ENCODE measurements at regions not wholly inside any gene's neighbourhood (a gene's known extent, or its start where the extent isn't known, plus 50 kb on each side); places are given as distances from the start of the nearest gene placed in this dataset.
A peak's percentile ranks its signal among the peaks of the same experiment; 100 is the strongest.

DNA sequence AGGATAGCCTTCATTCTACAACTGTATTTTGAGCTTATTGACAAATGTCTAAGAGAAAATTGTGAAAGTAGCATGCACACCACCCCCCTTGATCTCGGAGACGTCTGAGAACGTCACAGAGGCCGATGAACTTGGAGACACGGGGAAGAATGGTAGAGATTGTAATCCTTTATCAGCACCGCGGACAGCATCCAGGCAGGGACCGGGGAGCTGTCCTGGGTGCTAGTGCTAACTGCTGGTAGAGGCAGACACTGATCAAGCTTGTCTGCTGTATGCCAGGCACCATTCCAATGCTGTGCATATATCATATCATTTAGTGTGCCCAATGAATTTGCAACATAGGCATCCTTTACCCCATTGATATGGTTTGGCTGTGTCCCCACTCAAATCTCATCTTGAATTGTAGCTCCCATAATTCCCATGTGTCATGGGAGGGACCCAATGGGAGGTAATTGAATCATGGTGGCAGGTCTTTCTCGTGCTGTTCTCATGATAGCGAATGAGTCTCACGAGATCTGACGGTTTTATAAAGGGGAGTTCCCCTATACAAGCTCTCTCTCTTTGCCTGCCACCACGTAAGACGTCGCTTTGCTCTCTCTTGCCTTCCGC lies 98.8 kb downstream of the LHX2 start:
- Histone ChIP-seq H2BK15ac (replicated peaks; ENCODE audit: low read depth) (no peak overlapping the region), H3K79me2 (ENCODE audit: control insufficient read depth, insufficient read depth, low read length) (no peaks in the 10 kb centered on the region), H3K4me3 (ENCODE audit: low read length) (no peak overlapping the region), H3K56ac (ENCODE audit: low read length) (no peak overlapping the region), H3K79me1 (ENCODE audit: low read length) (no peaks in the 10 kb centered on the region), H2BK5ac (ENCODE audit: low read length) (no peak overlapping the region), H3K23ac (ENCODE audit: low read length) (no peak overlapping the region), H2AK5ac (ENCODE audit: low read length) (no peak overlapping the region), H3K27me3 (ENCODE audit: insufficient read depth, low read length, poor library complexity) (no peaks in the 10 kb centered on the region), H3K18ac (ENCODE audit: low read length) (no peak overlapping the region), H3K36me3 (ENCODE audit: control insufficient read depth, insufficient read depth, low read length) (no peaks in the 10 kb centered on the region), H3K27ac (ENCODE audit: low read depth, low read length) (no peak overlapping the region), H3K4me1 (ENCODE audit: control insufficient read depth, low read depth, low read length) (no peaks in the 10 kb centered on the region), H4K8ac (ENCODE audit: low read depth, low read length) (no peak overlapping the region), H4K5ac (ENCODE audit: low read length) (no peak overlapping the region), H2BK120ac (ENCODE audit: low read depth, low read length) (no peak overlapping the region), H3K4me2 (ENCODE audit: low read length) (no peak overlapping the region), H3K9ac (ENCODE audit: low read length) (no peak overlapping the region), H3K4ac (ENCODE audit: low read depth, low read length) (no peak overlapping the region)
- peak; percentile 77 for DNase-seq
- no CpG with 5 or more reads among the region's 16 CpGs for WGBS (ENCODE audit: extremely low coverage, insufficient coverage, low lambda C conversion rate)

DNA sequence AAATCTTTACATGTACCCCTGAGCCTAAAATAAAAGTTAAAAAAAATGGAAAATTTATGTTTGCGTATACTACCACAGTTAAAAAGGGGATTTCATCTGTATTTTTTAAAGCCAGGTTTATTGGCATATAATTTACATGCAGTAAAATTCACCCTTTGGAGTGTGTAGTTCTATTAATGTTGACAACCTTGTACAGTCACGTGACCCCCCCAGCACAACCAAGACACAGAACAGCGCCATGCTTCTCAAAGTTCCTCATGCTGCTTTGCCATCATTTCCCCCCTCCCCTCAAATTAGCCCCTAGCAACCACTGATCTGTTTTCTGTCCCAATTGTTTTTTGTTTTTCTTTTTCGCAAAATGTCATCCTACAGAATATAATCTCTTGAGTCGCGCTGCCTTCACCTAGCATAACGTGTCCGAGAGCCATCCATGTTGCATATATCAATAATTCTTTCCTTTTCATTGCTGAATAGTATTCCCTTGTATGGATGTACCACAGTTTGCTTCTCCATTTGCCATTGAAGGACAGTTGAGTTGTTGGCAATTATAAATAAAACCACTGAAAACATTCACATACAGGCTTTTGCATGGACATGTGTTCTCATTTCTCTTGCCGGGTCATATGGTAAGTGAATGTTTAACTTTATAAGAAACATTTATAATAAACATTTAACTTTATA lies 105.3 kb downstream of the LHX2 start:
- no peak overlapping the region for H3K4me2 ChIP-seq (ENCODE audit: low read length)
- H3K79me2 ChIP-seq (ENCODE audit: control insufficient read depth, insufficient read depth, low read length), result no peaks in the 10 kb centered on the region
- H3K4ac ChIP-seq (ENCODE audit: low read depth, low read length), result no peak overlapping the region
- no peak overlapping the region for H3K18ac ChIP-seq (ENCODE audit: low read length)
- H3K36me3 ChIP-seq (ENCODE audit: control insufficient read depth, insufficient read depth, low read length), result no peaks in the 10 kb centered on the region
- H3K9ac ChIP-seq (ENCODE audit: low read length), result no peak overlapping the region
- no peak overlapping the region for H3K4me3 ChIP-seq (ENCODE audit: low read length)
- H3K27ac ChIP-seq (ENCODE audit: low read depth, low read length), result no peak overlapping the region
- H2BK5ac ChIP-seq (ENCODE audit: low read length), result no peak overlapping the region
- no peak overlapping the region for H3K23ac ChIP-seq (ENCODE audit: low read length)
- H2AK5ac ChIP-seq (ENCODE audit: low read length), result no peak overlapping the region
- H4K5ac ChIP-seq (ENCODE audit: low read length), result no peak overlapping the region
- no peak overlapping the region for H2BK15ac ChIP-seq (replicated peaks; ENCODE audit: low read depth)
- H3K79me1 ChIP-seq (ENCODE audit: low read length), result no peaks in the 10 kb centered on the region
- no peak overlapping the region for H3K56ac ChIP-seq (ENCODE audit: low read length)
- H2BK120ac ChIP-seq (ENCODE audit: low read depth, low read length), result no peak overlapping the region
- DNase-seq, result no peak
- H3K27me3 ChIP-seq (ENCODE audit: insufficient read depth, low read length, poor library complexity), result no peaks in the 10 kb centered on the region
- WGBS (ENCODE audit: extremely low coverage, insufficient coverage, low lambda C conversion rate), result no CpG with 5 or more reads among the region's 9 CpGs
- no peaks in the 10 kb centered on the region for H3K4me1 ChIP-seq (ENCODE audit: control insufficient read depth, low read depth, low read length)
- H4K8ac ChIP-seq (ENCODE audit: low read depth, low read length), result no peak overlapping the region

DNA sequence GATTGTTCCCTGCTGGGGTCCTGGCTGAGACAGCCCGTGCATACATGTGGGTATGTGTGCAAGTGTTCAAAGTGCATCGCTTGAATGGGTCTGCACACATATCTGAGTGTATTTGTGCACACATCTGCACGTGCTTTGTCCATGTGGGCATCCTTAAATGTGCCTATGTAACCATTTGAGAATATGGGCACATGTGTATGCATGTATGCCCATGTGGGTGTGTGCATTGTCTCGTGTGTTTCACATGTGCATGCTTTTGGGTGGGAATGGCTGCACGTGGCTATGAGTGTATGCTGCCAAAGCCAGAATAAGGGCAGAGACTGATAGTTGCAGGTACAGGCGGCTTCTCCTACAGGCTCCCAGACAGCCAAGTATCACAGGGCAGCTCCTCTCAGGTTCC lies 107.3 kb downstream of the LHX2 start:
- DNase-seq, result no peak
- H3K4me3 ChIP-seq (ENCODE audit: low read length), result no peak overlapping the region
- H4K5ac ChIP-seq (ENCODE audit: low read length), result no peak overlapping the region
- H3K9ac ChIP-seq (ENCODE audit: low read length), result no peak overlapping the region
- H2BK120ac ChIP-seq (ENCODE audit: low read depth, low read length), result no peak overlapping the region
- no peak overlapping the region for H2BK15ac ChIP-seq (replicated peaks; ENCODE audit: low read depth)
- H3K4me1 ChIP-seq (ENCODE audit: control insufficient read depth, low read depth, low read length), result no peaks in the 10 kb centered on the region
- H3K4ac ChIP-seq (ENCODE audit: low read depth, low read length), result no peak overlapping the region
- H3K27me3 ChIP-seq (ENCODE audit: insufficient read depth, low read length, poor library complexity), result no peaks in the 10 kb centered on the region
- no peak overlapping the region for H3K4me2 ChIP-seq (ENCODE audit: low read length)
- H3K79me1 ChIP-seq (ENCODE audit: low read length), result no peaks in the 10 kb centered on the region
- WGBS (ENCODE audit: extremely low coverage, insufficient coverage, low lambda C conversion rate), result no CpG with 5 or more reads among the region's 6 CpGs
- no peak overlapping the region for H2BK5ac ChIP-seq (ENCODE audit: low read length)
- no peak overlapping the region for H3K18ac ChIP-seq (ENCODE audit: low read length)
- H3K36me3 ChIP-seq (ENCODE audit: control insufficient read depth, insufficient read depth, low read length), result no peaks in the 10 kb centered on the region
- H3K56ac ChIP-seq (ENCODE audit: low read length), result no peak overlapping the region
- no peak overlapping the region for H3K23ac ChIP-seq (ENCODE audit: low read length)
- H4K8ac ChIP-seq (ENCODE audit: low read depth, low read length), result no peak overlapping the region
- no peaks in the 10 kb centered on the region for H3K79me2 ChIP-seq (ENCODE audit: control insufficient read depth, insufficient read depth, low read length)
- H3K27ac ChIP-seq (ENCODE audit: low read depth, low read length), result no peak overlapping the region
- H2AK5ac ChIP-seq (ENCODE audit: low read length), result no peak overlapping the region

DNA sequence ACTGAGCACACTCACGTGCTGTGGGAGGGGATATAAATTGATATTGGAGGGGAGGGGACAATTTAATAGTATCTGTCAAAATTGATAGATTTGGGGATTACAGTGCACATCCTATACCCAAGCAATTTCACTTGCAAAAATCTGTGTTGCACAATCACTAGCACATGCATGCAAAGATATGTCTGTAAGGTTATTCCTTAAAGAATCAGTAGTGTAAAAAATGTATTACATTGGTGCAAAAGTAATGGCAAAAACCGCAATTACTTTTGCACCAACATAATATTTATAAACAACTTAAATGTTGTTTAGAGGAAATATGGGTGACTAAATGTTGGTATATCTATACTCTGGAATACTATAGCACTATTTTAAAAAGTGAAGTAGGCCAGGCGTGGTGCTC lies 108.7 kb downstream of the LHX2 start:
- Histone ChIP-seq H2BK5ac (ENCODE audit: low read length) (no peak overlapping the region), H3K27ac (ENCODE audit: low read depth, low read length) (no peak overlapping the region), H3K79me1 (ENCODE audit: low read length) (no peaks in the 10 kb centered on the region), H3K4me1 (ENCODE audit: control insufficient read depth, low read depth, low read length) (no peaks in the 10 kb centered on the region), H2BK15ac (replicated peaks; ENCODE audit: low read depth) (no peak overlapping the region), H3K9ac (ENCODE audit: low read length) (no peak overlapping the region), H3K23ac (ENCODE audit: low read length) (no peak overlapping the region), H4K8ac (ENCODE audit: low read depth, low read length) (no peak overlapping the region), H2AK5ac (ENCODE audit: low read length) (no peak overlapping the region), H3K18ac (ENCODE audit: low read length) (no peak overlapping the region), H3K4ac (ENCODE audit: low read depth, low read length) (no peak overlapping the region), H2BK120ac (ENCODE audit: low read depth, low read length) (no peak overlapping the region), H3K56ac (ENCODE audit: low read length) (no peak overlapping the region), H3K4me2 (ENCODE audit: low read length) (no peak overlapping the region), H4K5ac (ENCODE audit: low read length) (no peak overlapping the region), H3K36me3 (ENCODE audit: control insufficient read depth, insufficient read depth, low read length) (no peaks in the 10 kb centered on the region), H3K27me3 (ENCODE audit: insufficient read depth, low read length, poor library complexity) (no peaks in the 10 kb centered on the region), H3K79me2 (ENCODE audit: control insufficient read depth, insufficient read depth, low read length) (no peaks in the 10 kb centered on the region), H3K4me3 (ENCODE audit: low read length) (no peak overlapping the region)
- WGBS (ENCODE audit: extremely low coverage, insufficient coverage, low lambda C conversion rate), result no CpG with 5 or more reads among the region's 3 CpGs
- DNase-seq, result no peak

DNA sequence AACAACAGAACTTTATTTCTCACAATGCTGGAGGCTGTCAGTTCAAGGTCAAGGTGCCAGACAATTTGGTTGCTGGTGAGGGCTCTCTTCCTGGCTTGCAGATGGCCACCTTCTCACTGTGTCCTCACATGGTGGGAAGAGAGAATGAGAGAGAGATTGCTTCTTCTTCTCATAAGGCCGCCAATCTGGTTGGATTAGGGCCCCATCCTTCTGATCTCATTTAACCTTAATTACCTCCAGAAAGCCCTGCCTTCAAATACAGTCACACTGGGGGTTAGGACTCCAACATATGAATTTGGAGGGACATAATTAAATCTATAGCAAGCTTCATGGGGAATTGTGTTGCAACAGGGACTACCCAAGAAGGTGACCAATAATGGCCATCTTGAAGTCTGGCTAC lies 110.2 kb downstream of the LHX2 start:
- no peaks in the 10 kb centered on the region for H3K79me1 ChIP-seq (ENCODE audit: low read length)

DNA sequence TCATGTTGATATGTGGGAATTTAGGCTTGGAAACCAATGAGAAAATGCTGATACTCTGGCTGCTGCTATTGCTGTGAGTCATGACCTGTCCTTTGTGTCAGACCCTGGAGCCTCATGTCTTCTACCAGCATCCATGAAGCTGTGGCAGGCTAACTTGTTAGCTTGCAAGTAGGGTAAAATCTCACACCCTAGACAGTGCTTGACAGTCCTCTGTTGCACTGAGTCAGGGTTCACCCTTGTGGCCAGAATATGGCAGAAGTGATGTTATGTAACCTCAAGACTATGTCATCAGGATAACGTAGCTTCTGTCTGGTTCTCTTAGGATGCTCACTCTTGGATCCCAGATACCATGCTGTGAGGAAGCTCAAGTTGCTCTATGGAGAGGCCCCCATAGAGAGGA lies 110.8 kb downstream of the LHX2 start:
- Histone ChIP-seq H3K23ac (ENCODE audit: low read length) (no peak overlapping the region), H3K27me3 (ENCODE audit: insufficient read depth, low read length, poor library complexity) (no peaks in the 10 kb centered on the region), H4K5ac (ENCODE audit: low read length) (no peak overlapping the region), H3K4me1 (ENCODE audit: control insufficient read depth, low read depth, low read length) (no peaks in the 10 kb centered on the region), H2AK5ac (ENCODE audit: low read length) (no peak overlapping the region), H3K56ac (ENCODE audit: low read length) (no peak overlapping the region), H3K79me2 (ENCODE audit: control insufficient read depth, insufficient read depth, low read length) (no peaks in the 10 kb centered on the region), H3K4me2 (ENCODE audit: low read length) (no peak overlapping the region), H3K18ac (ENCODE audit: low read length) (no peak overlapping the region), H3K4ac (ENCODE audit: low read depth, low read length) (no peak overlapping the region), H3K36me3 (ENCODE audit: control insufficient read depth, insufficient read depth, low read length) (no peaks in the 10 kb centered on the region), H3K79me1 (ENCODE audit: low read length) (no peaks in the 10 kb centered on the region), H3K27ac (ENCODE audit: low read depth, low read length) (no peak overlapping the region), H3K4me3 (ENCODE audit: low read length) (no peak overlapping the region), H3K9ac (ENCODE audit: low read length) (no peak overlapping the region), H2BK15ac (replicated peaks; ENCODE audit: low read depth) (no peak overlapping the region), H2BK120ac (ENCODE audit: low read depth, low read length) (no peak overlapping the region), H4K8ac (ENCODE audit: low read depth, low read length) (no peak overlapping the region), H2BK5ac (ENCODE audit: low read length) (no peak overlapping the region)
- WGBS (ENCODE audit: extremely low coverage, insufficient coverage, low lambda C conversion rate), result no CpG with 5 or more reads among the region's 1 CpG
- DNase-seq, result no peak

More for the DNA sequence above, 110.2 kb downstream of the LHX2 start:
- no CpG with 5 or more reads among the region's 1 CpG for WGBS (ENCODE audit: extremely low coverage, insufficient coverage, low lambda C conversion rate)
- H3K9ac ChIP-seq (ENCODE audit: low read length), result no peak overlapping the region
- H3K79me2 ChIP-seq (ENCODE audit: control insufficient read depth, insufficient read depth, low read length), result no peaks in the 10 kb centered on the region
- H4K5ac ChIP-seq (ENCODE audit: low read length), result no peak overlapping the region
- H3K4me2 ChIP-seq (ENCODE audit: low read length), result no peak overlapping the region
- no peak overlapping the region for H2BK5ac ChIP-seq (ENCODE audit: low read length)
- no peak overlapping the region for H2BK15ac ChIP-seq (replicated peaks; ENCODE audit: low read depth)
- no peak for DNase-seq
- H3K4me3 ChIP-seq (ENCODE audit: low read length), result no peak overlapping the region
- H3K4ac ChIP-seq (ENCODE audit: low read depth, low read length), result no peak overlapping the region
- no peak overlapping the region for H4K8ac ChIP-seq (ENCODE audit: low read depth, low read length)
- H2AK5ac ChIP-seq (ENCODE audit: low read length), result no peak overlapping the region
- H3K56ac ChIP-seq (ENCODE audit: low read length), result no peak overlapping the region
- H3K18ac ChIP-seq (ENCODE audit: low read length), result no peak overlapping the region
- no peaks in the 10 kb centered on the region for H3K36me3 ChIP-seq (ENCODE audit: control insufficient read depth, insufficient read depth, low read length)
- no peaks in the 10 kb centered on the region for H3K4me1 ChIP-seq (ENCODE audit: control insufficient read depth, low read depth, low read length)
- H3K27me3 ChIP-seq (ENCODE audit: insufficient read depth, low read length, poor library complexity), result no peaks in the 10 kb centered on the region
- H3K23ac ChIP-seq (ENCODE audit: low read length), result no peak overlapping the region
- no peak overlapping the region for H3K27ac ChIP-seq (ENCODE audit: low read depth, low read length)
- H2BK120ac ChIP-seq (ENCODE audit: low read depth, low read length), result no peak overlapping the region
